Thyroid gland (tissue), 4 donors: ENCODE measurements at regions not wholly inside any gene's neighbourhood (a gene's known extent, or its start where the extent isn't known, plus 50 kb on each side); places are given as distances from the start of the nearest gene placed in this dataset.

Experiments used
- CTCF ChIP-seq, 6 experiments: fragments of 200-600 bp in 3 of 6; fragments of 450-650 bp in 3 of 6; sonication (generic) in 3 of 6; IDR thresholded peaks; one replicate each; pipeline ENCODE4 v1.5.1; 2016 to 2019; ENCODE audit warnings: antibody characterized with exemption in 6 of 6, mild to moderate bottlenecking in 2 of 6, inconsistent platforms in 1 of 6, moderate library complexity in 1 of 6
- POLR2A ChIP-seq, 2 donors: fragments of 450-650 bp; IDR thresholded peaks; one replicate each; pipeline ENCODE4 v1.6.1; 2017; ENCODE audit warnings: antibody characterized with exemption in 2 of 2, mild to moderate bottlenecking in 2 of 2, moderate library complexity in 1 of 2

- TF ChIP-seq CTCF (IDR thresholded peaks at IDR 0.05): no peak
- no peak for TF ChIP-seq POLR2A (IDR thresholded peaks at IDR 0.05)
Observed at GRCh38 chr20:39234520-39235095, 272.5 kb downstream of the DHX35 start.
